ENCODE measurements at regions not wholly inside any gene's neighbourhood (a gene's known extent, or its start where the extent isn't known, plus 50 kb on each side); places are given as distances from the start of the nearest gene placed in this dataset. TPM values are rescaled to one million over a fixed set of nuclear protein-coding genes. Genes with fewer than 3 reads are reported as not detected.

Small RNAs in the stretch of these regions (small RNA-seq; reads per million reads assigned to genes)
- gene AC025279.1 (not detected), gene SNX29P2 (not detected)
